CD4-positive, alpha-beta T cell treated with Interleukin-6 at 100 ng/mL for 8 hours (primary cell): ENCODE measurements at regions not wholly inside any gene's neighbourhood (a gene's known extent, or its start where the extent isn't known, plus 50 kb on each side); places are given as distances from the start of the nearest gene placed in this dataset.
"Not testable (repeated sequence)": the region's sequence is repeated elsewhere in the genome, so short reads cannot be mapped to it uniquely, and the experiment has no call there.

ENCODE experiments used
- DNase-seq: peaks from one replicate; pipeline ENCODE4 v3.0.0-alpha.2; 2020; ENCODE audit warnings: mixed read lengths, low spot score

GRCh38 chr5:123709422-123709821, 197.4 kb downstream of the CSNK1G3 start:
- no peak for DNase-seq

GRCh38 chr5:123708074-123708806, 196.3 kb downstream of the CSNK1G3 start:
- DNase-seq, result no peak

- DNase-seq, result no peak
Observed at GRCh38 chr5:123706531-123706930, 194.6 kb downstream of the CSNK1G3 start.

- no peak for DNase-seq
Observed at GRCh38 chr5:123705741-123706140, 193.8 kb downstream of the CSNK1G3 start.

GRCh38 chr5:123701511-123702200, 189.7 kb downstream of the CSNK1G3 start:
- DNase-seq, result no peak

GRCh38 chr5:123700624-123701287, 188.8 kb downstream of the CSNK1G3 start:
- no peak for DNase-seq

- no peak for DNase-seq
Observed at GRCh38 chr5:123699571-123699970, 187.6 kb downstream of the CSNK1G3 start.

- not testable (repeated sequence) for DNase-seq
Observed at GRCh38 chr5:123698937-123699336, 187.0 kb downstream of the CSNK1G3 start.

- DNase-seq, result no peak
Observed at GRCh38 chr5:123696921-123697341, 185.0 kb downstream of the CSNK1G3 start.

GRCh38 chr5:123690821-123691220, 178.8 kb downstream of the CSNK1G3 start:
- DNase-seq, result no peak

GRCh38 chr5:123681061-123681460, 169.1 kb downstream of the CSNK1G3 start:
- no peak for DNase-seq

GRCh38 chr5:123673107-123673506, 161.1 kb downstream of the CSNK1G3 start:
- no peak for DNase-seq

- no peak for DNase-seq
Observed at GRCh38 chr5:123671711-123672456, 159.9 kb downstream of the CSNK1G3 start.

GRCh38 chr5:123671042-123671441, 159.1 kb downstream of the CSNK1G3 start:
- DNase-seq, result no peak
